ENCODE measurements at regions not wholly inside any gene's neighbourhood (a gene's known extent, or its start where the extent isn't known, plus 50 kb on each side); places are given as distances from the start of the nearest gene placed in this dataset.
A peak's percentile ranks its signal among the peaks of the same experiment; 100 is the strongest.

GRCh38 chr13:50276550-50276949, 261.3 kb downstream of the KCNRG start:
- ChIA-PET POLR2A (no interaction called here), CTCF (interaction anchor here (0.8 kb wide), 1 partner anchor 195 kb away, joined by 3 read pairs; no protein-coding TSS in a partner anchor)
- no peaks in the 10 kb centered on the region for H3K9me3 ChIP-seq (ENCODE audit: control insufficient read depth, insufficient read depth, low read depth, low read length)
- TF ChIP-seq OSR2 (tag by site-specific recombination; IDR thresholded peaks at IDR 0.05) (no peak), ZIC2 (tag by site-specific recombination; IDR thresholded peaks at IDR 0.05) (no peak), ZNF623 (tag by site-specific recombination; IDR thresholded peaks at IDR 0.05) (no peak), ZFP37 (tag by site-specific recombination; IDR thresholded peaks at IDR 0.05) (no peak), ZNF692 (tag by site-specific recombination; IDR thresholded peaks at IDR 0.05) (no peak), ZNF514 (tag by site-specific recombination; IDR thresholded peaks at IDR 0.05) (no peak), ZNF639 (tag by site-specific recombination; IDR thresholded peaks at IDR 0.05) (no peak), ZNF211 (tag by site-specific recombination; IDR thresholded peaks at IDR 0.05; ENCODE audit: low read depth) (no peak), ZBTB49 (tag by site-specific recombination; IDR thresholded peaks at IDR 0.05; ENCODE audit: low read depth) (no peak)
- H3K4me1 ChIP-seq (ENCODE audit: control insufficient read depth, insufficient read depth, low read length), result no peaks in the 10 kb centered on the region
- H3K4me3 ChIP-seq (ENCODE audit: low read depth, low read length), result no peak overlapping the region
- H3K27ac ChIP-seq (ENCODE audit: extremely low read depth, low read depth, low read length), result no peak overlapping the region
- no peaks in the 10 kb centered on the region for H3K36me3 ChIP-seq (ENCODE audit: control insufficient read depth in 2 of 2, insufficient read depth in 1 of 2, low read length in 2 of 2)

- no peak for TF ChIP-seq MEIS1 (CRISPR knock-in tag; IDR thresholded peaks at IDR 0.05; ENCODE audit: borderline replicate concordance)
- TF ChIP-seq ZNF513 (tag by site-specific recombination; IDR thresholded peaks at IDR 0.05), result no peak
- TF ChIP-seq ZFHX2 (tag by site-specific recombination; conservative IDR thresholded peaks at IDR 0.05), result 0 out of 2 replicates have a peak, but pooled peaks have one; percentile 15
- Histone ChIP-seq H3K4me3 (ENCODE audit: low read depth, low read length) (no peak overlapping the region), H3K27ac (ENCODE audit: extremely low read depth, low read depth, low read length) (no peak overlapping the region), H3K4me1 (ENCODE audit: control insufficient read depth, insufficient read depth, low read length) (no peaks in the 10 kb centered on the region), H3K9me3 (ENCODE audit: control insufficient read depth, insufficient read depth, low read depth, low read length) (no peaks in the 10 kb centered on the region), H3K36me3 (ENCODE audit: control insufficient read depth in 2 of 2, insufficient read depth in 1 of 2, low read length in 2 of 2) (no peaks in the 10 kb centered on the region)
- ChIA-PET POLR2A (no interaction called here), CTCF (interaction anchor here (0.8 kb wide), 1 partner anchor 195 kb away, joined by 3 read pairs; no protein-coding TSS in a partner anchor)
Measured at GRCh38 chr13:50277127-50277526, 261.9 kb downstream of the KCNRG start.

- POLR2A ChIA-PET, result no interaction called here
- Histone ChIP-seq H3K9me3 (ENCODE audit: control insufficient read depth, insufficient read depth, low read depth, low read length) (no peaks in the 10 kb centered on the region), H3K4me3 (ENCODE audit: low read depth, low read length) (no peak overlapping the region), H3K27ac (ENCODE audit: extremely low read depth, low read depth, low read length) (no peak overlapping the region), H3K4me1 (ENCODE audit: control insufficient read depth, insufficient read depth, low read length) (no peaks in the 10 kb centered on the region), H3K36me3 (ENCODE audit: control insufficient read depth in 2 of 2, insufficient read depth in 1 of 2, low read length in 2 of 2) (no peaks in the 10 kb centered on the region)
- CTCF ChIA-PET, result no interaction called here
- TF ChIP-seq SETDB1 (IDR thresholded peaks at IDR 0.05; ENCODE audit: insufficient read length, low read length), result peak; percentile 21
- no peak for TF ChIP-seq ZNF488 (tag by site-specific recombination; IDR thresholded peaks at IDR 0.05)
Measured at GRCh38 chr13:50277906-50278305, 262.7 kb downstream of the KCNRG start.

All from HEK293 (cell line).